Activated T-cell treated with anti-CD3 and anti-CD28 coated beads, Interleukin-2, amount 50 U/mL, for 24 hours (primary cell): ENCODE measurements at regions not wholly inside any gene's neighbourhood (a gene's known extent, or its start where the extent isn't known, plus 50 kb on each side); places are given as distances from the start of the nearest gene placed in this dataset.
"Not testable (repeated sequence)": the region's sequence is repeated elsewhere in the genome, so short reads cannot be mapped to it uniquely, and the experiment has no call there.

Source experiments
- DNase-seq: peaks from one replicate; pipeline ENCODE4 v3.0.0-alpha.2; 2020
- H3K27ac Mint-ChIP-seq: 2 replicates; pipeline ENCODE4 v1.8.0; 2020; ENCODE audit warnings: mild to moderate bottlenecking, mixed read lengths
- H3K27me3 Mint-ChIP-seq: 2 replicates; pipeline ENCODE4 v1.8.0; 2020; ENCODE audit warnings: mixed read lengths
- H3K36me3 Mint-ChIP-seq: 2 replicates; pipeline ENCODE4 v1.8.0; 2020; ENCODE audit warnings: low read depth, mixed read lengths
- H3K4me1 Mint-ChIP-seq: 2 replicates; pipeline ENCODE4 v1.8.0; 2020; ENCODE audit warnings: low read depth, mixed read lengths
- H3K4me3 Mint-ChIP-seq: 2 replicates; pipeline ENCODE4 v1.8.0; 2020; ENCODE audit warnings: mild to moderate bottlenecking, moderate library complexity, mixed read lengths
- H3K9me3 Mint-ChIP-seq: 2 replicates; pipeline ENCODE4 v1.8.0; 2020; ENCODE audit warnings: mixed read lengths

DNA sequence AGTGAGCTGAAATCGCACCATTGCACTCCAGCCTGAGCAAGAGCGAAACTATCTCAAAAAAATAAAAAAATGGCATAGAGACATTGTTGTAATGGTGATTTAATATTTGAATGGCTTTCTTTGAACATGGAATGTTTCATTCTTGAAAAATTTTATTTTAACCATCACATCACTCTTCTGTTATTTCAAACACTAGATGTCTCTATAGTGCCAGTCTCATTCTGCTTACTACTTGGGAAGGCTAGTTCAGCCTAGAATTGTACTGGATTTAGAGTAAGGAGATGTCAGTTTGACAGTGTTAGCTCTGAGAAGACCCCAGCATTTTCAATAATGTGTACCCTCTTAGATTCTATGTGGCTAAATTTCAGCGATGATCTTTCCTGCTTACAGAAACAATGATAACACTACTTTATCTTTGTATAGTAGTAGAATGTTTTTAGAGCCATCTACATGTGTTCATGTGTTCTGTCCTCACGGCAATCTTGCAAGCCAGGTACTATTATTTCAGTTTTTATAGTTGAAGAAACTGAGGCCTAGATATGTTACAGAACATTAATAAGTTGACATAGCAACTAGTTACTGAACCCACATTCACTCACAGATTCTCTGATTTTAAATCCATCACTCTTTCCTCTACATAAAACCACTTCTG lies 142.9 kb upstream of the ZSWIM2 start:
- H3K27me3 Mint-ChIP-seq, result no peaks in the 10 kb centered on the region
- H3K36me3 Mint-ChIP-seq, result no peaks in the 10 kb centered on the region
- H3K9me3 Mint-ChIP-seq, result peaks cover 5% of the 10 kb centered on the region
- no peak overlapping the region for H3K4me3 Mint-ChIP-seq
- no peak overlapping the region for H3K27ac Mint-ChIP-seq
- DNase-seq, result no peak
- no peaks in the 10 kb centered on the region for H3K4me1 Mint-ChIP-seq

DNA sequence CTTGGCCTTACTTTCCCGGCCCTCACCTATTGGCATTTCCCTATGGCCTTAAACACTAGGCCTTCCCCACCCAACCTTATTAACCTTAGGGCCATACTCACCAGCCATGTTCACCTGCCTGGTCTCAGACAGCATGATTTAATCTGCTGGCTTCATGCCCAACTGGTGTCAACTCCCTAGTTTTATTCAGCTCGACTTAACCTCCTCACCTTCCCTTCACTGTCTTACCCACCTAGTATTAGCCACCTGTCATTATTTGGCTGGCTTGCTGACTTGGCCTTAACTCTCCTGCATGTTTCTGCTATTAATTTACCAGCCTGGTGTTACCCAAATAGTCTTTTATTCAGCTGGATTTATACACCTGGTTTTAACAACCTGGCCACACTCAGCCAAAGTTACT lies 136.0 kb upstream of the ZSWIM2 start:
- no peak overlapping the region for H3K27ac Mint-ChIP-seq
- no peak overlapping the region for H3K4me3 Mint-ChIP-seq
- no peaks in the 10 kb centered on the region for H3K4me1 Mint-ChIP-seq
- H3K27me3 Mint-ChIP-seq, result no peaks in the 10 kb centered on the region
- no peak for DNase-seq
- no peaks in the 10 kb centered on the region for H3K36me3 Mint-ChIP-seq
- peaks cover 5% of the 10 kb centered on the region for H3K9me3 Mint-ChIP-seq

DNA sequence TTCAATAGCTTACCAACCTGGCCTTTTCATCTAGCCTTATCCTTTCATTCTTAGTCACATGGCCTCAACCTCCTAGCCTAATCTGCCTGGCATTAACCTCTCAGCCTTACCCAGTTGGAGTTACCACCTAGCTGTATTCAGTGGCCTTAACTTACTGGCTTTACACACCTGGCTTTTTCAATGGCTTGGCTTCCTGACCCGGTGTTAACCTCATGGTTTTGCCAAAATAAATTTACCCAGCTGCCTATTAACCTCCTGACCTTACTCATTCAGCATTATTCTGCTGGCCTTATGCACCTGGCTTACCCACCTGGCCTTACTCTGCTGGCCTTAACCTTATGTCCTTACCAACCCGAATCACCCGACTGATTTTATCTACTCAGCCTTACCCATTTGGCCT lies 135.5 kb upstream of the ZSWIM2 start:
- Mint-ChIP-seq H3K27me3 (no peaks in the 10 kb centered on the region), H3K4me1 (no peaks in the 10 kb centered on the region), H3K4me3 (no peak overlapping the region), H3K36me3 (no peaks in the 10 kb centered on the region), H3K9me3 (peaks cover 3% of the 10 kb centered on the region), H3K27ac (no peak overlapping the region)
- DNase-seq, result no peak

DNA sequence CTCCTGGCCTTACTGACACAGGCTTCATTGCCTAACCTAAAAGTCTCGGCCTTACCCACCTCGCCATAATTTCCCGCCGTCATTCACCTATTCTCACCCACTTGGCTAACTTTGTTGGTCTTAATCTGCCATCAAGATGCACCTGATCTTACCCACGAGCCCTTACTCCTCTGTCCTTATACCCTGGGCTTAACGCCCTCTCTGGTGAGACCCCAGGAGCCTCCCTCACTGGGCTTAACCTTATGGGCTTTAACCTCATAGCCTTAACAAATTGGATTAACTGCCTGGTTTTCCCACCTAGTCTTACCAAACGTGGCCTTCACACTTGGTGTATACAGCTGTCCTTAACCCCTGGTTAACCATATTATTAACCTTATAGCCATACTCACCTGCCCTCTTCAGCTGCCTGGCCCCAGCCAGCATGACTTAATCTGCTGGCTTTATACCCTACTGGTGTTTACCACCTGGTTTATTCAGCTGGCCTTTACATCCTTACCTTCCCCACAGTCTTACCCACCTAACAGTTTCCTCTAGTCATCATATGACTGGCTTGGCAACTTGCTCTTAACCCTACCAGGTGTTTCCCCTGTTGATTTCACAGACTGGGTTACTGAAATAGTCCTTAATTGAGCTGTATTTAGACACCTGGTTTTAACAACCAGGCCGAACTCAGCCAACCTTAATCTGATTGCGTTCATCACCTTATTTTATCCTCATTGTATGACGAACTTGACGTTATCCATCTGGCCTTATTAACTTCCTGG lies 132.0 kb upstream of the ZSWIM2 start:
- H3K4me1 Mint-ChIP-seq, result no peaks in the 10 kb centered on the region
- H3K36me3 Mint-ChIP-seq, result no peaks in the 10 kb centered on the region
- no peak for DNase-seq
- H3K27ac Mint-ChIP-seq, result no peak overlapping the region
- no peaks in the 10 kb centered on the region for H3K9me3 Mint-ChIP-seq
- H3K27me3 Mint-ChIP-seq, result no peaks in the 10 kb centered on the region
- no peak overlapping the region for H3K4me3 Mint-ChIP-seq

DNA sequence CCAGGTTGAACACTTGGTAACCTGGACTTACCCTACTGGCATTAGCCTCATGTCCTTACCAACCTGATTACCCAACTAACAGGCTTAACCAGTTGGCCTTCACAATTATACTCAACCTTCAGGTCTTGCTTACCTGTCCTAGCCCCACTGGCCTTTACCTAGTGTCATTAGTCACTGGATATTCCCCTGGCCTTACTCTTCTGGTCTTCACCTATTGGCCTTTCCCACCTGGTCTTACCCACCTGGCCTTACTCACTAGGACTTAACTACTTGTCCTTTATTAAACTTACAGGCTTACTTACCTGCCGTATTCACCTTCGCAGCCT lies 131.1 kb upstream of the ZSWIM2 start:
- H3K36me3 Mint-ChIP-seq, result no peaks in the 10 kb centered on the region
- no peaks in the 10 kb centered on the region for H3K9me3 Mint-ChIP-seq
- DNase-seq, result no peak
- no peaks in the 10 kb centered on the region for H3K27me3 Mint-ChIP-seq
- H3K4me1 Mint-ChIP-seq, result no peaks in the 10 kb centered on the region
- H3K27ac Mint-ChIP-seq, result no peak overlapping the region
- H3K4me3 Mint-ChIP-seq, result no peak overlapping the region

DNA sequence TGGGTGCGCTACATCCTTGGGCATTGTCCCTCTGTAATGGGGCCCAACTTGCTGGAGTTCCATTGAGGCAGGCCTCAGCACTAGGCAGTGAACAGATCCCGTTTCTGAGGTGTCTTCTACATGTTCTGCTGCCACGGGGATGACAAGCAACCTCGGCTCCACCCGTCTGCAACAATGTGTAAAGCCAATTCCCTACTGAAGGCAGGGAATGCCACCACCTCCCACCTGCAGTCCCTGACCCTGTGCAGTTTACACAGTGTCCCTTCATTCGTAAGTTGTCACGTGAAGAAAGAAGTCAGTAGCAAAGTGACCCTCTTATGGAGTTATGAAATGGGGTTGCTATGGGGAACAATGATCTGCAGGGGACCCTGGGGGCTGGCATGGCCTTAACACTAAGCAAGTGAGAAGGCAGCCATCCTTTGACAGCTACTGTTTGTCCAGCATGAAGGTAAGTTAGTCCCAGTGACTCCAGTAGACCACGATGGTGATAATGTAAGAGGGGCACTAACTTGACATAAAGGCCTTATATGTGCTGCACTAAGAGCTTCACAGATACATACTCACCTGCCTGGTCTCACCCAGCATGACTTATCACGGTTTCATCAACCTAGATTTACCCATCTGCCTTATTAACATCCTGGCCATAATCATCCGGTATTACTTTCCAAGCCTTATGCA lies 130.6 kb upstream of the ZSWIM2 start:
- Mint-ChIP-seq H3K4me1 (no peaks in the 10 kb centered on the region), H3K4me3 (no peak overlapping the region), H3K27me3 (no peaks in the 10 kb centered on the region), H3K36me3 (no peaks in the 10 kb centered on the region), H3K27ac (no peak overlapping the region), H3K9me3 (no peaks in the 10 kb centered on the region)
- DNase-seq, result no peak

DNA sequence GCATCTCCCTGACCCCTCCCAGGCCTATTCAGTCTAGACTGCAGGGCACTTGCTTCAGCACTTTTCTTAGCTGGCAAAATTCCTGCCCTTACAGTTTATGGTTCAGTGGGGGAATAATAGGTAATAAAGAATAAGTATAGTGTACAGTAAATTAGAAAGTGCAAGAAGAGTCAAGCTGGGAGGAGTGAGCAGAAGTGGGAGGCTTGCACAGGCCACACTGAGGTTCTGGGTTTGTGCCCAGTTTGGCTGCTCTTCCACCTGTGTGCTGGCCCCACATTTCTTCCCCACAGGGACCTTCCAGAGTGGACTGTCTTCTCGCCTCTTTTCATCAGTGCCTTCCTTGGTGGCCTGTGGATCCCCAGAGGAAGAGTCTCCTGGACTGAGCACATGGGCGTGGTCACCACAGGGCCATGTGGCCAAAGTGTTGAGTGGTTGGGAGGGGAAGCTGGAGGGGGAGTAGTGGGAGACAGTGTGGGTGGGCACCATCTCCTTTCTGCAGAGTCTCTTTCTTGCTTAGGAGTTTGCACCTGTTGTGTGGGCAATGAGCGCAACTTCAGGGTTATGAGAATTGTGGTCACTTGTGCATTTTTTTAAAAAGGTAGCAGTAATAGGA lies 128.6 kb upstream of the ZSWIM2 start:
- Mint-ChIP-seq H3K27ac (no peak overlapping the region), H3K4me1 (no peaks in the 10 kb centered on the region), H3K36me3 (no peaks in the 10 kb centered on the region), H3K4me3 (no peak overlapping the region), H3K9me3 (no peaks in the 10 kb centered on the region), H3K27me3 (no peaks in the 10 kb centered on the region)
- DNase-seq, result no peak

DNA sequence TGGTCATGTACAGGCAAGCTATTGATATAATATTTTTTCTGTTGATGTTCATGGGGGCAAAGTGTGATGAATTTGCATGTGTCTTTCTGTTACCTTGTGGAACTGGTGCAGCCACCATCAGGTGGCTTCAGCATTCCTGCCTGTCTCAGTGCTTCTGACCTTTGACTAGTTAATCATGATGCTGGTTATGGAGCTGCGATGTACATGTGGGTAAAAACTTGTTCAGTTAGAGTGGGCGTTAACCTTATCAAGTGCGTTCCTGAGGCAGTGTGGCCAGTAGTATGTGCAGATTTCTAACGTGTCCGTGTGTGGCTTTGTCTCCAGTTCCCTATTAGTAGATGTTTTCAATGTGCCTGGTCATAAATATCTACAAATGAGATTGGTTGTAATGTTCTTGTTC lies 127.4 kb upstream of the ZSWIM2 start:
- H3K4me1 Mint-ChIP-seq, result no peaks in the 10 kb centered on the region

DNA sequence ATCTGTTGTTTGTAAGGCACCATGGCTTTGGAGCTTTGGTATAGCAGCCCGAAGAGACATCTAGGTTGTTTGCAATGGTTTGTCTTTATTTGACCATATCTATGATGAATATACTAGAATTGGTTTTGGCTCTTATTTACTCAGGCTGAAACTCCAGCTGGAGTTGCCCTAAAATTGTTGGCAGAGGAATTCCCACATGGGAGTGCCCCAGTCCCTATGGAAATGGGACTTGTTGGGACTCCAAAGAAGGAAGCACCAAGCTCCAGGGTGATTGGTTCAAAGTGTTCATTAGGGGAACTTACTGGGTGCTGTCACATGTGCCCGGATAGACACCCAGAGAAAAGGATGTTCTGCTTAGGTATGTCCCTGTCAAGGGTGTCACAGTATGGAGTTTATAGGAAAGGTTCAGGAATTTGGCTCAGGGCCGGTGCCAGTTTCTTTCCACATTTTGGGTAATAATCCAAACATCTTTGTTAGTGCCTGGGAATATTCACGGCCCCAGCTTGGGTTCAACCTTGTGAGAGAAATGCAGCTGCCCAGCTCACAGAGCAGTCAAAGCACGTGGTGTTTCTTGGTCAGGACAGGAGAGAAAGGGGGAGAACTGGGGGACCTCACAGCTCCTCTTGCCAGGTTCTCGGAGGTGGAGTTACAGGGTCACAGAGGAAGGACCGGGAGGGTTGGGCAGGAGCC lies 123.5 kb upstream of the ZSWIM2 start:
- no peaks in the 10 kb centered on the region for H3K9me3 Mint-ChIP-seq
- no peak for DNase-seq
- no peak overlapping the region for H3K4me3 Mint-ChIP-seq
- no peaks in the 10 kb centered on the region for H3K27me3 Mint-ChIP-seq
- H3K36me3 Mint-ChIP-seq, result no peaks in the 10 kb centered on the region
- H3K4me1 Mint-ChIP-seq, result no peaks in the 10 kb centered on the region
- no peak overlapping the region for H3K27ac Mint-ChIP-seq

More for the DNA sequence above, 127.4 kb upstream of the ZSWIM2 start:
- Mint-ChIP-seq H3K9me3 (no peaks in the 10 kb centered on the region), H3K36me3 (no peaks in the 10 kb centered on the region), H3K27me3 (no peaks in the 10 kb centered on the region), H3K4me3 (no peak overlapping the region), H3K27ac (no peak overlapping the region)
- no peak for DNase-seq

DNA sequence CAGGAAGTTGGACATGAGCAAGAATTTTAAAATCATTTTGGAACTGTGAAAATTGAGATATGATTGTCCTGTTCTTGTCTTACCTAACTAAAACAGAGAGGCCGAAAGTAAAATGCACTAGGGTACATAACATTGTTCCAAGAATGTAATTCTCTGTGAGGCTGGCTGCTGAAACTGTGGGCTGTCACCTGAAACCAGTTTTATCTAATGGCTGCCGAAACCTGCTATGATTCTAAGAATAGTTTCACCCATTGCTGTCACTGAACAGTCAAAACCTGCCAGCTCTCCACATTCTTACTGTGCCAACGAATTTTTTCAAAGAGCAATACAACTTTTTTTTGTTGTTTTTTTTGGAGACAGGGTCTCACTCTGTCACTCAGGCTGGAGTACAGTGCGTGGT lies 119.3 kb upstream of the ZSWIM2 start:
- Mint-ChIP-seq H3K9me3 (no peaks in the 10 kb centered on the region), H3K4me1 (no peaks in the 10 kb centered on the region)

DNA sequence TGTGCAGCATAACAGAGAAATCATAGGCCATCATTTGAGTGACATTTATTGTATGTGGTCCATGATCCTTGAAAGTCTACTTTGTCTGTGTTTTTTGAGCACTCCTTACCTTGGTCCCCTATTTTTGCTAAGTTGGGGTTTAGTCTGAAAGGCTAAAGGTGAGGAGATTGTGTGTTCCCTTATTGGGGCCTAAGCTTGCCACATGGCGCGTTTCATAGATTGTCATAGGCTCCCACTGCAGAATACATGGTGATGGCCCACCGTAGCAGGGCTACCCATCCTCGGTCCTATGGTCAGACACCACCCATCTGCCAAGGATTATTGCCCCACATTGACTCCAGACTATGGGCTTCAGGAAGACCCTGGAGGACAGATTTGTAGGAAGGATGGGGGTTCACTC lies 117.0 kb upstream of the ZSWIM2 start:
- no peak overlapping the region for H3K4me3 Mint-ChIP-seq
- no peaks in the 10 kb centered on the region for H3K36me3 Mint-ChIP-seq
- DNase-seq, result no peak
- no peak overlapping the region for H3K27ac Mint-ChIP-seq
- H3K4me1 Mint-ChIP-seq, result no peaks in the 10 kb centered on the region
- no peaks in the 10 kb centered on the region for H3K27me3 Mint-ChIP-seq
- no peaks in the 10 kb centered on the region for H3K9me3 Mint-ChIP-seq

More for the DNA sequence above, 119.3 kb upstream of the ZSWIM2 start:
- Mint-ChIP-seq H3K27me3 (no peaks in the 10 kb centered on the region), H3K4me3 (no peak overlapping the region), H3K36me3 (no peaks in the 10 kb centered on the region), H3K27ac (no peak overlapping the region)
- no peak for DNase-seq

DNA sequence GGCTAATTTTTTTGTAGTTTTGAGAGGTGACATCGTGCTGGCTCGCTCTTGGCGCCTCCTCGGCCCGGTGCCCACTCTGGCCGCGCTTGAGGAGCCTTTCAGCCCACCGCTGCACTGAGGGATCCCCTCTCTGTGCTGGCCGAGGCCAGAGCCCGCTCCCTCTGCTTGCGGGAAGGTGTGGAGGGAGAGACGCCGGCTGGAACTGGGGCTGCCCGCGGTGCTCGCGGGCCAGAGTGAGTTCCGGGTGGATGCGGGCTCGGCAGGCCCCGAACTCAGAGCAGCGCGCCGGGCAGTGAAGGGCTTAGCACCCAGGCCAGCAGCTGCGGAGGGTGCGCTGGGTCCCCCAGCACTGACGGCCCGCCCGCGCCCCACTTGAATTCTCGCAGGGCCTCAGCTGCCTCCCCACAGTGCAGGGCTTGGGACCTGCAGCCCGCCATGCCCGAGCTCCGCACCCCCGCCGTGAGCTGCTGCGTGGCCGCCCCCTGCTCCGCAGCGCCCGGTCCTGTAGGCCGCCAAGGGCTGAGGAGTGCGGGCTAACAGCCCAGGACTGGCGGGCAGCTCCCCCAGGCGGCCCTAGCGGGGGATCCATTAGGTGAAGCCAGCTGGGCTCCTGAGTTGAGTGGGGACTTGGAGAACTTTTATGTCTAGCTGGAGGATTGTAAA lies 113.2 kb upstream of the ZSWIM2 start:
- H3K9me3 Mint-ChIP-seq, result no peaks in the 10 kb centered on the region
- DNase-seq, result no peak
- no peaks in the 10 kb centered on the region for H3K4me1 Mint-ChIP-seq
- H3K4me3 Mint-ChIP-seq, result no peak overlapping the region
- H3K27me3 Mint-ChIP-seq, result no peaks in the 10 kb centered on the region
- H3K27ac Mint-ChIP-seq, result no peak overlapping the region
- no peaks in the 10 kb centered on the region for H3K36me3 Mint-ChIP-seq

DNA sequence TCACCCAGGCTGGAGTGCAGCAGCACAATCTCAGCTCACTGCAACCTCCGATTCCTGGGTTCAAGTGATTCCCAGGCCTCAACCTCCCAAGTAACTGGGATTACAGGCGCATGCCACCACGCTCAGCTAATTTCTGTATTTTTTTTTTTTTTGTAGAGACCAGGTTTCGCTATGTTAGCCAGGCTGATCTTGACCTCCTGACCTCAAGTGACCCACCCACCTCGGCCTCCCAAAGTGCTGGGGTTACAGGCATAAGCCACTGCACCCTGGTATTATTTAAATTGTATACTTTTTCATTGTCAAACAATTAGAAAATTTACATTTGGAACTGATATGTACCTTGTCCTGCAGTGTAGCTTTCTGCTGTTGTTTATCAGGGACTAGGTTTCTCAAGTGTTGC lies 111.3 kb upstream of the ZSWIM2 start:
- not testable (repeated sequence) for H3K9me3 Mint-ChIP-seq, H3K4me3 Mint-ChIP-seq, H3K27ac Mint-ChIP-seq, H3K4me1 Mint-ChIP-seq, DNase-seq, H3K36me3 Mint-ChIP-seq, H3K27me3 Mint-ChIP-seq

DNA sequence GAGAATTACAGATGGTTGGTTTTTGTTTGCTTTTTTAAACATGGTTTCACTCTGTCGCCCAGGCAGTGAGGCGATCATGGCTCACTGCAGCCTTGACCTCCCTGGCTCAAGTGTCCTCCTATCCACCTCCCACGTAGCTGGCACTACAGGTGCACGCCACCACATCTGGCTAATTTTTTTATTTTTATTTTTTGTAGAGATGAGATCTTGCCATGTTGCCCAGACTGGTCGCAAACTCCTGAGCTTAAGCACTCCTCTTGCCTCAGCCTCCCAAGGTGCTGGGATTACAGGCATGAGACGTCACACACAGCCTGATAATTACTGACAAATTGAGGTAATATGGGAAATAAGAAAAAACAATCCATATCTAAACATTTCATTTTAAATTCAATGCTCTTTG lies 110.5 kb upstream of the ZSWIM2 start:
- H3K9me3 Mint-ChIP-seq, result no peaks in the 10 kb centered on the region
- no peak overlapping the region for H3K4me3 Mint-ChIP-seq
- no peaks in the 10 kb centered on the region for H3K4me1 Mint-ChIP-seq
- H3K27me3 Mint-ChIP-seq, result no peaks in the 10 kb centered on the region
- H3K27ac Mint-ChIP-seq, result no peak overlapping the region
- H3K36me3 Mint-ChIP-seq, result no peaks in the 10 kb centered on the region
- no peak for DNase-seq
